SK-N-SH treated with all-trans-retinoic acid at 6 μM for 48 hours (cell line): ENCODE measurements at regions not wholly inside any gene's neighbourhood (a gene's known extent, or its start where the extent isn't known, plus 50 kb on each side); places are given as distances from the start of the nearest gene placed in this dataset.

Experiments
- BACH2 ChIP-seq: fragments of 250-450 bp; sonication (Bioruptor Pico); IDR thresholded peaks from 2 replicates; pipeline ENCODE4 v1.9.0; 2021; ENCODE audit warnings: mild to moderate bottlenecking, borderline replicate concordance
- CSDC2 ChIP-seq: fragments of 250-450 bp; sonication (Bioruptor Pico); IDR thresholded peaks from 2 replicates; pipeline ENCODE4 v1.5.0; 2020; ENCODE audit warnings: mild to moderate bottlenecking, moderate library complexity
- ESRRG ChIP-seq: fragments of 250-450 bp; sonication (Bioruptor Pico); IDR thresholded peaks from 2 replicates; pipeline ENCODE4 v1.6.1; 2021; ENCODE audit warnings: mild to moderate bottlenecking
- OSR1 ChIP-seq: fragments of 250-450 bp; sonication (Bioruptor Pico); IDR thresholded peaks from 2 replicates; pipeline ENCODE4 v1.8.0; 2022; ENCODE audit warnings: moderate library complexity, mild to moderate bottlenecking, inconsistent platforms
- RARB ChIP-seq: fragments of 250-450 bp; sonication (Bioruptor Pico); IDR thresholded peaks from 2 replicates; pipeline ENCODE4 v1.8.0; 2021; ENCODE audit warnings: mild to moderate bottlenecking, moderate library complexity
- TCF4 ChIP-seq: fragments of 250-450 bp; sonication (Bioruptor Pico); IDR thresholded peaks from 2 replicates; pipeline ENCODE4 v1.8.0; 2021; ENCODE audit warnings: mild to moderate bottlenecking, moderate library complexity, borderline replicate concordance
- TF ChIP-seq, protein P1 (sequence below): fragments of 250-450 bp; sonication (Bioruptor Pico); IDR thresholded peaks from 2 replicates; pipeline ENCODE4 v1.8.0; 2021; ENCODE audit warnings: low read depth, mild to moderate bottlenecking, moderate library complexity, borderline replicate concordance
- TF ChIP-seq, protein P2 (sequence below): fragments of 250-450 bp; sonication (Bioruptor Pico); IDR thresholded peaks from 2 replicates; pipeline ENCODE4 v1.8.0; 2020; ENCODE audit warnings: mild to moderate bottlenecking, moderate library complexity, borderline replicate concordance

DNA sequence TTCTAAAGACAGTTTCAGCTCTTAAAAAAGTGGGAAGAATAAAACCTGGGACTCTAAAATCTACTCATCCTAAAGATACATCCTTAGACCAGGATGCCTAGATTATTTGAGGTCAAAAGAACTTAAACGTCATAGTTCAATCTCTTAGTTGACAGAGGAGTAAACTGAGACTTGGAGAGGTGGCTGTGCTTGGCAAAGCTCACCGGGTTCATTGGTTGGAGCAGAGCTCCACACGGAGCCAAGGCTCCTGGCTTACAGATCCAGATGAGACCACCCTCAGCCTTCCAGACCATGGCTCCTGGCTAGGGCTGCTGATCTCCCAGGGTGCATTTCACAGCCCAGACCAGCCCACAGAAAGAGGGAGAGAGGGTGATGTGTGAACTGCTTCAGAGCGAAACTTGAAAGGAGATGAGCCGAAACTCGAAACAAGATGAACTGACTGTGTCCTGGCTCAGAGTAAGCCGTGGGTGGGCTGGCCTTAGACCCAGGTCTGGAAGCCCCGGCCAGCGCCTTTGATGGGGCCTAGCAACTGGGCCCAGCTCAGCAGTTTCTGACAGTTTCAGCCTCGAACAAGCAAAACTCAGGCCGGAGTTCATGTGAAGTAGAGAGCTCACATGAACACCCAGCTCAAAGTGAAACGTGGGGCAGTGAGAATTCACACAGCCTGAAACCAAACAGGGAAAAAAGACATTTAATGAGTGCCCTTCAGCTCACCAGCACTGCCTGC is 1044.8 kb downstream of the BCL11B start:
- TF ChIP-seq, protein P1, sequence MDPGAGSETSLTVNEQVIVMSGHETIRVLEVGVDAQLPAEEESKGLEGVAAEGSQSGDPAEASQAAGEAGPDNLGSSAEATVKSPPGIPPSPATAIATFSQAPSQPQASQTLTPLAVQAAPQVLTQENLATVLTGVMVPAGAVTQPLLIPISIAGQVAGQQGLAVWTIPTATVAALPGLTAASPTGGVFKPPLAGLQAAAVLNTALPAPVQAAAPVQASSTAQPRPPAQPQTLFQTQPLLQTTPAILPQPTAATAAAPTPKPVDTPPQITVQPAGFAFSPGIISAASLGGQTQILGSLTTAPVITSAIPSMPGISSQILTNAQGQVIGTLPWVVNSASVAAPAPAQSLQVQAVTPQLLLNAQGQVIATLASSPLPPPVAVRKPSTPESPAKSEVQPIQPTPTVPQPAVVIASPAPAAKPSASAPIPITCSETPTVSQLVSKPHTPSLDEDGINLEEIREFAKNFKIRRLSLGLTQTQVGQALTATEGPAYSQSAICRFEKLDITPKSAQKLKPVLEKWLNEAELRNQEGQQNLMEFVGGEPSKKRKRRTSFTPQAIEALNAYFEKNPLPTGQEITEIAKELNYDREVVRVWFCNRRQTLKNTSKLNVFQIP (CRISPR knock-in tag) = no peak
- TF ChIP-seq CSDC2 (CRISPR knock-in tag) = no peak
- no peak for TF ChIP-seq BACH2 (CRISPR knock-in tag)
- no peak for TF ChIP-seq OSR1 (CRISPR knock-in tag)
- TF ChIP-seq ESRRG (CRISPR knock-in tag) = no peak
- TF ChIP-seq, protein P2, sequence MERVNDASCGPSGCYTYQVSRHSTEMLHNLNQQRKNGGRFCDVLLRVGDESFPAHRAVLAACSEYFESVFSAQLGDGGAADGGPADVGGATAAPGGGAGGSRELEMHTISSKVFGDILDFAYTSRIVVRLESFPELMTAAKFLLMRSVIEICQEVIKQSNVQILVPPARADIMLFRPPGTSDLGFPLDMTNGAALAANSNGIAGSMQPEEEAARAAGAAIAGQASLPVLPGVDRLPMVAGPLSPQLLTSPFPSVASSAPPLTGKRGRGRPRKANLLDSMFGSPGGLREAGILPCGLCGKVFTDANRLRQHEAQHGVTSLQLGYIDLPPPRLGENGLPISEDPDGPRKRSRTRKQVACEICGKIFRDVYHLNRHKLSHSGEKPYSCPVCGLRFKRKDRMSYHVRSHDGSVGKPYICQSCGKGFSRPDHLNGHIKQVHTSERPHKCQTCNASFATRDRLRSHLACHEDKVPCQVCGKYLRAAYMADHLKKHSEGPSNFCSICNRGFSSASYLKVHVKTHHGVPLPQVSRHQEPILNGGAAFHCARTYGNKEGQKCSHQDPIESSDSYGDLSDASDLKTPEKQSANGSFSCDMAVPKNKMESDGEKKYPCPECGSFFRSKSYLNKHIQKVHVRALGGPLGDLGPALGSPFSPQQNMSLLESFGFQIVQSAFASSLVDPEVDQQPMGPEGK = no peak
- no peak for TF ChIP-seq TCF4 (CRISPR knock-in tag)
- TF ChIP-seq RARB (CRISPR knock-in tag) = no peak
